Neural cell (in vitro differentiated cells): ENCODE measurements at regions not wholly inside any gene's neighbourhood (a gene's known extent, or its start where the extent isn't known, plus 50 kb on each side); places are given as distances from the start of the nearest gene placed in this dataset.
"Not testable (repeated sequence)": the region's sequence is repeated elsewhere in the genome, so short reads cannot be mapped to it uniquely, and the experiment has no call there.

Experiments used
- H2AFZ ChIP-seq: fragments of 200-600, 300-800 bp; sonication (generic), shearing (Covaris generic); 2 replicates; pipeline ENCODE4 v1.6.0; 2014; ENCODE audit warnings: low read depth, mild to moderate bottlenecking, antibody characterized with exemption, low read length, moderate library complexity
- H3F3A ChIP-seq: fragments of 200-600 bp; shearing (Covaris generic); 2 replicates; pipeline ENCODE4 v1.6.1; 2016; ENCODE audit warnings: mild to moderate bottlenecking, moderate library complexity, mixed read lengths, antibody characterized with exemption, low read length; ENCODE audit not compliant: insufficient read depth, poor library complexity, severe bottlenecking
- H3K27ac ChIP-seq: fragments of 200-600, 300-800 bp; sonication (generic), shearing (Covaris generic); 2 replicates; pipeline ENCODE4 v1.5.1; 2014; ENCODE audit warnings: mild to moderate bottlenecking, low read length, moderate library complexity
- H3K27me3 ChIP-seq: fragments of 300-800, 200-600 bp; sonication (generic), shearing (Covaris generic); 2 replicates; pipeline ENCODE4 v1.6.0; 2014; ENCODE audit warnings: mild to moderate bottlenecking, low read depth, low read length, moderate library complexity; ENCODE audit not compliant: insufficient read depth
- H3K36me3 ChIP-seq: fragments of 300-800, 200-600 bp; sonication (generic), shearing (Covaris generic); 2 replicates; pipeline ENCODE4 v1.5.1; 2014; ENCODE audit warnings: mild to moderate bottlenecking, antibody characterized with exemption, low read length, moderate library complexity; ENCODE audit not compliant: insufficient read depth
- H3K4me2 ChIP-seq: fragments of 300-800, 200-600 bp; sonication (generic), shearing (Covaris generic); 2 replicates; pipeline ENCODE4 v1.6.0; 2014; ENCODE audit warnings: mild to moderate bottlenecking, low read length
- H3K4me3 ChIP-seq: fragments of 300-800, 200-600 bp; sonication (generic), shearing (Covaris generic); 2 replicates; pipeline ENCODE4 v1.5.1; 2014; ENCODE audit warnings: mild to moderate bottlenecking, low read length, moderate library complexity
- H3K79me2 ChIP-seq: fragments of 200-600 bp; shearing (Covaris generic); replicated peaks from 2 replicates; pipeline ENCODE4 v1.6.0; 2014; ENCODE audit warnings: mild to moderate bottlenecking, low read length, moderate library complexity; ENCODE audit not compliant: insufficient read depth
- H3K9ac ChIP-seq: fragments of 300-800, 200-600 bp; sonication (generic), shearing (Covaris generic); 2 replicates; pipeline ENCODE4 v1.6.1; 2016; ENCODE audit warnings: mild to moderate bottlenecking, low read length, mixed read lengths
- H3K9me2 ChIP-seq: fragments of 200-600 bp; shearing (Covaris generic); 2 replicates; pipeline ENCODE4 v1.6.1; 2016; ENCODE audit warnings: mild to moderate bottlenecking, low read length, mixed read lengths; ENCODE audit not compliant: insufficient read depth
- H3K9me3 ChIP-seq: fragments of 200-600, 300-800 bp; sonication (generic), shearing (Covaris generic); 2 replicates; pipeline ENCODE4 v1.6.1; 2016; ENCODE audit warnings: mild to moderate bottlenecking, mixed run types, low read length, moderate library complexity, mixed read lengths
- H4K20me1 ChIP-seq: fragments of 200-600 bp; shearing (Covaris generic); 2 replicates; pipeline ENCODE4 v1.6.1; 2016; ENCODE audit warnings: mild to moderate bottlenecking, mixed run types; ENCODE audit not compliant: insufficient read depth
- EP300 ChIP-seq: fragments of 450-650 bp; conservative IDR thresholded peaks from 2 replicates; pipeline ENCODE4 v1.6.1; 2014; ENCODE audit warnings: antibody characterized with exemption, mild to moderate bottlenecking, moderate library complexity; ENCODE audit not compliant: poor library complexity, severe bottlenecking
- EZH2 ChIP-seq: fragments of 200-600, 300-800 bp; shearing (Covaris generic), sonication (generic); IDR thresholded peaks from 2 replicates; pipeline ENCODE4 v1.6.1; 2014; ENCODE audit warnings: antibody characterized with exemption, low read length, borderline replicate concordance, mild to moderate bottlenecking; ENCODE audit not compliant: insufficient read depth, poor library complexity, severe bottlenecking
- MXI1 ChIP-seq: fragments of 450-650 bp; conservative IDR thresholded peaks from 2 replicates; pipeline ENCODE4 v1.6.1; 2014; ENCODE audit warnings: antibody characterized with exemption, mild to moderate bottlenecking; ENCODE audit not compliant: poor library complexity, severe bottlenecking
- POLR2AphosphoS5 ChIP-seq: IDR thresholded peaks from 2 replicates; pipeline ENCODE4 v1.6.1; 2012
- RAD21 ChIP-seq: fragments of 450-650 bp; conservative IDR thresholded peaks from 2 replicates; pipeline ENCODE4 v1.6.1; 2014; ENCODE audit warnings: antibody characterized with exemption, mild to moderate bottlenecking, moderate library complexity
- SMC3 ChIP-seq: fragments of 450-650 bp; conservative IDR thresholded peaks from 2 replicates; pipeline ENCODE4 v1.6.1; 2014; ENCODE audit warnings: antibody characterized with exemption, mild to moderate bottlenecking, moderate library complexity; ENCODE audit not compliant: poor library complexity
- TAF1 ChIP-seq: IDR thresholded peaks from 2 replicates; pipeline ENCODE4 v1.6.1; 2012; ENCODE audit warnings: low read depth
- TF ChIP-seq, protein P1 (sequence below): IDR thresholded peaks from 2 replicates; pipeline ENCODE4 v1.6.1; 2012; ENCODE audit warnings: borderline replicate concordance
- TF ChIP-seq, protein P2 (sequence below): fragments of 450-650 bp; IDR thresholded peaks from 2 replicates; pipeline ENCODE4 v1.5.1; 2014; ENCODE audit warnings: antibody characterized with exemption, mild to moderate bottlenecking, moderate library complexity; ENCODE audit not compliant: poor library complexity, severe bottlenecking

DNA sequence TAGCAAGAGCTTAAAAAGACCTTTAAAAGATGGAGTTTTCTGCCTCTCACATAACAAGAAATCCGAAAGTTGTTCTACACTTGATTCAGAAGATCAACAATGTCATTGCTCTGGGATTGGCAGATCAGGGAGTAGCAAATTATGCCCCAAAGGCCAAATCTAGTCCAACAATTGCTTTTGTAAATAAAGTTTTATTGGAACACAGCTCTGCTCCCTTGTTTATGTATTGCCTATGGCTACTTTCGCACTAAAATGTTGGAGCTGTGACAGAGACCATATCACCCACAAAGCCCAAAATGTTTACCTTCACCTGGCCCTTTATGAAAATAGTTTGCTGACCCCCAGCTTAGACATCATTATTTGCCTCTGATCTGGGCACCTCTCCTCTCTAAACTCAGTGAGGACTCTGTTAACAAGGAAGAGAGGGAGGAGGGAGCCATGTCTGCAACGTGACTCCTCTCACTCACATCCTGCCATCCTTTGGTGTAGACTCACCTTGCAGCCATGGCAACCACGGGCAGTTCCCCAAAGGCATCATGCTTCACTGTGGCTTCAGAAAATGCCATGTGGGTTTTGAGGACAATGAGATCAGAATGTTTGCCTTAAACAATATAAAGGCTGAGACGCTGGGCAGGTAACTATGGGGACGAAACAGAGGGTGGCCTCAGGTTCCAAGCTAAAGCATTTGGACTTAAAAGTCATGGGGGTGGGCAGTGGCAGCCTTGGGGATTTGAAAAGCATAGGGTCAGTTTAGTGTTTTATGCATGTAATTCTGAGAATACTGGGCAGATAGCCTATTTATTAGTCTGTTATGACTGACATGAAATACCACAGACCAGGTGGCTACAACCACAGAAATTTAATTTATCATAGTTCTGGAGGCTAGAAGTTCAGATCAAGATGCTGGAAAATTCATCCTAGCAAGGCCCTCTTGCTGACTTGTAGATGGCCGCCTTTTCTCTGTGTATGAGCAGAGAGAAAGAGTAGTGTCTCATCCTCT, 149.7 kb upstream of the TNFAIP3 start:
- Histone ChIP-seq H3K9me2 (no peaks in the 10 kb centered on the region), H4K20me1 (no peaks in the 10 kb centered on the region), H3F3A (no peaks in the 10 kb centered on the region), H3K9ac (no peak overlapping the region), H3K27ac (no peak overlapping the region), H2AFZ (no peak overlapping the region), H3K79me2 (no peaks in the 10 kb centered on the region), H3K4me2 (no peak overlapping the region), H3K4me3 (no peak overlapping the region), H3K9me3 (no peaks in the 10 kb centered on the region), H3K27me3 (no peaks in the 10 kb centered on the region), H3K36me3 (no peaks in the 10 kb centered on the region)
- TF ChIP-seq SMC3 (no peak), TAF1 (no peak)
- TF ChIP-seq, protein P1, sequence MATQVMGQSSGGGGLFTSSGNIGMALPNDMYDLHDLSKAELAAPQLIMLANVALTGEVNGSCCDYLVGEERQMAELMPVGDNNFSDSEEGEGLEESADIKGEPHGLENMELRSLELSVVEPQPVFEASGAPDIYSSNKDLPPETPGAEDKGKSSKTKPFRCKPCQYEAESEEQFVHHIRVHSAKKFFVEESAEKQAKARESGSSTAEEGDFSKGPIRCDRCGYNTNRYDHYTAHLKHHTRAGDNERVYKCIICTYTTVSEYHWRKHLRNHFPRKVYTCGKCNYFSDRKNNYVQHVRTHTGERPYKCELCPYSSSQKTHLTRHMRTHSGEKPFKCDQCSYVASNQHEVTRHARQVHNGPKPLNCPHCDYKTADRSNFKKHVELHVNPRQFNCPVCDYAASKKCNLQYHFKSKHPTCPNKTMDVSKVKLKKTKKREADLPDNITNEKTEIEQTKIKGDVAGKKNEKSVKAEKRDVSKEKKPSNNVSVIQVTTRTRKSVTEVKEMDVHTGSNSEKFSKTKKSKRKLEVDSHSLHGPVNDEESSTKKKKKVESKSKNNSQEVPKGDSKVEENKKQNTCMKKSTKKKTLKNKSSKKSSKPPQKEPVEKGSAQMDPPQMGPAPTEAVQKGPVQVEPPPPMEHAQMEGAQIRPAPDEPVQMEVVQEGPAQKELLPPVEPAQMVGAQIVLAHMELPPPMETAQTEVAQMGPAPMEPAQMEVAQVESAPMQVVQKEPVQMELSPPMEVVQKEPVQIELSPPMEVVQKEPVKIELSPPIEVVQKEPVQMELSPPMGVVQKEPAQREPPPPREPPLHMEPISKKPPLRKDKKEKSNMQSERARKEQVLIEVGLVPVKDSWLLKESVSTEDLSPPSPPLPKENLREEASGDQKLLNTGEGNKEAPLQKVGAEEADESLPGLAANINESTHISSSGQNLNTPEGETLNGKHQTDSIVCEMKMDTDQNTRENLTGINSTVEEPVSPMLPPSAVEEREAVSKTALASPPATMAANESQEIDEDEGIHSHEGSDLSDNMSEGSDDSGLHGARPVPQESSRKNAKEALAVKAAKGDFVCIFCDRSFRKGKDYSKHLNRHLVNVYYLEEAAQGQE = no peak
- TF ChIP-seq, protein P2, sequence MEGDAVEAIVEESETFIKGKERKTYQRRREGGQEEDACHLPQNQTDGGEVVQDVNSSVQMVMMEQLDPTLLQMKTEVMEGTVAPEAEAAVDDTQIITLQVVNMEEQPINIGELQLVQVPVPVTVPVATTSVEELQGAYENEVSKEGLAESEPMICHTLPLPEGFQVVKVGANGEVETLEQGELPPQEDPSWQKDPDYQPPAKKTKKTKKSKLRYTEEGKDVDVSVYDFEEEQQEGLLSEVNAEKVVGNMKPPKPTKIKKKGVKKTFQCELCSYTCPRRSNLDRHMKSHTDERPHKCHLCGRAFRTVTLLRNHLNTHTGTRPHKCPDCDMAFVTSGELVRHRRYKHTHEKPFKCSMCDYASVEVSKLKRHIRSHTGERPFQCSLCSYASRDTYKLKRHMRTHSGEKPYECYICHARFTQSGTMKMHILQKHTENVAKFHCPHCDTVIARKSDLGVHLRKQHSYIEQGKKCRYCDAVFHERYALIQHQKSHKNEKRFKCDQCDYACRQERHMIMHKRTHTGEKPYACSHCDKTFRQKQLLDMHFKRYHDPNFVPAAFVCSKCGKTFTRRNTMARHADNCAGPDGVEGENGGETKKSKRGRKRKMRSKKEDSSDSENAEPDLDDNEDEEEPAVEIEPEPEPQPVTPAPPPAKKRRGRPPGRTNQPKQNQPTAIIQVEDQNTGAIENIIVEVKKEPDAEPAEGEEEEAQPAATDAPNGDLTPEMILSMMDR = no peak

DNA sequence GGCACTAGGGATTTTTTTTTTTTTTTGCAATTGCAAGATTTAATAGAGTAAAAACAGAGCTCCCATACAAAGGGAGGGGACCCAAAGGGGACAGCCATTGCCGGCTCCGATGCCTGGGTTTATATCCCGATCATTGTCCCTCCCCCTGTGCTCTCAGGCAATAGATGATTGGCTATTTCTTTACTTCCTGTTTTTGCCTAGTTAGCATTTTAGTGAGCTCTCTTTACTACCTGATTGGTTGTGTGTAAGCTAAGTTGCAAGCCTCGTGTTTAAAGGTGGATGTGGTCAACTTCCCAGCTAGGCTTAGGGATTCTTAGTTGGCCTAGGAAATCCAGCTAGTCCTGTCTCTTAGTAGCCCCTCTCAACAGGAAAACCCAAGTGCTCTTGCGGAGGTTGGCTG, 148.2 kb upstream of the TNFAIP3 start:
- not testable (repeated sequence) for H3K9me2 ChIP-seq, H4K20me1 ChIP-seq, H3K79me2 ChIP-seq, H3K27ac ChIP-seq, H3K4me2 ChIP-seq, H3K9ac ChIP-seq, H3K9me3 ChIP-seq, H3K4me3 ChIP-seq, H3K27me3 ChIP-seq, H2AFZ ChIP-seq, H3F3A ChIP-seq, H3K36me3 ChIP-seq

DNA sequence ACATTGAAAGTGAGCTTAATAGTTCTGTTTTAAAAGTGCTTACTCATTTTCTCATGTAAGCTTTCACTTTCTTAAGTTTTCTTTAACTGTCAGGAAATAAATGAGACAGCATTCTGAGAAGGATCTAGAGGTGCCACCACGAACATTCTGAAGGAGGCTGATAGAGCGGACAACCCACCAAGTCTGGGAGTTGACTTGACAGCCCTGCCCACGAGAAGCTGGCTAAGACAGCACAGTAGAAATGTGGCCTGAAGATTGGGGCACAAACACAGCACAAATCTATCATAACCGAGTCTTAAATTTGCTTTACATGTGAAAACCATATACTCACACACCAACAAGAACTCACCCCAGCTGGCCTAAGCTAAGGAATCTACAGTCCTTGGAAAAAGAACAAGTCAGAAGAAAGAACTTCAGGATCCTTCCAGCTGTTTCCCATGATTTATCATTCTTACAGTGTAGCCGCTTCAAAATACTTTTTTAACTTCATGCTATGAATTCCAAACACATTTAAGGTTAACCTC, 144.2 kb upstream of the TNFAIP3 start:
- Histone ChIP-seq H3K27me3 (no peaks in the 10 kb centered on the region), H3F3A (no peaks in the 10 kb centered on the region), H3K9me2 (no peaks in the 10 kb centered on the region), H3K9me3 (no peaks in the 10 kb centered on the region), H3K36me3 (no peaks in the 10 kb centered on the region), H2AFZ (no peak overlapping the region), H3K27ac (no peak overlapping the region), H3K79me2 (no peaks in the 10 kb centered on the region), H3K4me2 (no peak overlapping the region), H3K4me3 (no peak overlapping the region), H4K20me1 (no peaks in the 10 kb centered on the region), H3K9ac (no peak overlapping the region)
- TF ChIP-seq, protein P1 = no peak
- TF ChIP-seq MXI1 (no peak), EP300 (no peak), EZH2 (no peak), SMC3 (no peak), RAD21 (no peak), TAF1 (no peak), POLR2AphosphoS5 (no peak)
- TF ChIP-seq, protein P2 = no peak
